ENCODE measurements at regions not wholly inside any gene's neighbourhood (a gene's known extent, or its start where the extent isn't known, plus 50 kb on each side); places are given as distances from the start of the nearest gene placed in this dataset.

GRCh38 chr12:127881371-127882140, 385.4 kb upstream of the TMEM132C start:
- Histone ChIP-seq H3K4me1 (ENCODE audit: control insufficient read depth, insufficient read depth, low read length) (no peaks in the 10 kb centered on the region), H3K36me3 (ENCODE audit: control insufficient read depth, insufficient read depth, low read length) (no peaks in the 10 kb centered on the region), H3K4me3 (ENCODE audit: low read length) (no peak overlapping the region), H3K27ac (ENCODE audit: low read length) (no peak overlapping the region), H3K27me3 (ENCODE audit: control insufficient read depth, insufficient read depth, low read length) (no peaks in the 10 kb centered on the region), H3K9me3 (ENCODE audit: control insufficient read depth, insufficient read depth, low read length) (no peaks in the 10 kb centered on the region)
- TF ChIP-seq, protein P1, sequence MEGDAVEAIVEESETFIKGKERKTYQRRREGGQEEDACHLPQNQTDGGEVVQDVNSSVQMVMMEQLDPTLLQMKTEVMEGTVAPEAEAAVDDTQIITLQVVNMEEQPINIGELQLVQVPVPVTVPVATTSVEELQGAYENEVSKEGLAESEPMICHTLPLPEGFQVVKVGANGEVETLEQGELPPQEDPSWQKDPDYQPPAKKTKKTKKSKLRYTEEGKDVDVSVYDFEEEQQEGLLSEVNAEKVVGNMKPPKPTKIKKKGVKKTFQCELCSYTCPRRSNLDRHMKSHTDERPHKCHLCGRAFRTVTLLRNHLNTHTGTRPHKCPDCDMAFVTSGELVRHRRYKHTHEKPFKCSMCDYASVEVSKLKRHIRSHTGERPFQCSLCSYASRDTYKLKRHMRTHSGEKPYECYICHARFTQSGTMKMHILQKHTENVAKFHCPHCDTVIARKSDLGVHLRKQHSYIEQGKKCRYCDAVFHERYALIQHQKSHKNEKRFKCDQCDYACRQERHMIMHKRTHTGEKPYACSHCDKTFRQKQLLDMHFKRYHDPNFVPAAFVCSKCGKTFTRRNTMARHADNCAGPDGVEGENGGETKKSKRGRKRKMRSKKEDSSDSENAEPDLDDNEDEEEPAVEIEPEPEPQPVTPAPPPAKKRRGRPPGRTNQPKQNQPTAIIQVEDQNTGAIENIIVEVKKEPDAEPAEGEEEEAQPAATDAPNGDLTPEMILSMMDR (IDR thresholded peaks at IDR 0.05), result no peak
- DNase-seq, result no peak
- Mint-ChIP-seq H3K36me3 (no peaks in the 10 kb centered on the region), H3K27ac (no peak overlapping the region), H3K27me3 (ENCODE audit: low read depth in 2 of 2) (no peaks in the 10 kb centered on the region), H3K4me3 (no peak overlapping the region), H3K9me3 (peaks cover 4 to 8% of the 10 kb centered on the region in 2 donors), H3K4me1 (no peaks in the 10 kb centered on the region)
- no peak for ATAC-seq
- intact Hi-C loops (cut with micrococcal nuclease), result no loop called here
- 89% methylated on average over 3 of the region's 3 CpGs for WGBS (ENCODE audit: insufficient coverage)

GRCh38 chr12:127883013-127883412, 384.0 kb upstream of the TMEM132C start:
- DNase-seq (no peak), ATAC-seq (no peak)
- H3K4me1 ChIP-seq (ENCODE audit: control insufficient read depth, insufficient read depth, low read length), result no peaks in the 10 kb centered on the region
- no peak overlapping the region for H3K27ac ChIP-seq (ENCODE audit: low read length)
- no peaks in the 10 kb centered on the region for H3K27me3 ChIP-seq (ENCODE audit: control insufficient read depth, insufficient read depth, low read length)
- no peak overlapping the region for H3K27ac Mint-ChIP-seq
- H3K4me3 Mint-ChIP-seq, result no peak overlapping the region
- H3K4me1 Mint-ChIP-seq, result no peaks in the 10 kb centered on the region
- TF ChIP-seq, protein P1 (IDR thresholded peaks at IDR 0.05), result no peak
- H3K36me3 Mint-ChIP-seq, result no peaks in the 10 kb centered on the region
- peaks cover 2 to 5% of the 10 kb centered on the region in 2 donors for H3K9me3 Mint-ChIP-seq
- H3K9me3 ChIP-seq (ENCODE audit: control insufficient read depth, insufficient read depth, low read length), result no peaks in the 10 kb centered on the region
- H3K36me3 ChIP-seq (ENCODE audit: control insufficient read depth, insufficient read depth, low read length), result no peaks in the 10 kb centered on the region
- no CpG with 5 or more reads among the region's 1 CpG for WGBS (ENCODE audit: insufficient coverage)
- no peaks in the 10 kb centered on the region for H3K27me3 Mint-ChIP-seq (ENCODE audit: low read depth in 2 of 2)
- no peak overlapping the region for H3K4me3 ChIP-seq (ENCODE audit: low read length)
- intact Hi-C loops (cut with micrococcal nuclease), result no loop called here

DNA sequence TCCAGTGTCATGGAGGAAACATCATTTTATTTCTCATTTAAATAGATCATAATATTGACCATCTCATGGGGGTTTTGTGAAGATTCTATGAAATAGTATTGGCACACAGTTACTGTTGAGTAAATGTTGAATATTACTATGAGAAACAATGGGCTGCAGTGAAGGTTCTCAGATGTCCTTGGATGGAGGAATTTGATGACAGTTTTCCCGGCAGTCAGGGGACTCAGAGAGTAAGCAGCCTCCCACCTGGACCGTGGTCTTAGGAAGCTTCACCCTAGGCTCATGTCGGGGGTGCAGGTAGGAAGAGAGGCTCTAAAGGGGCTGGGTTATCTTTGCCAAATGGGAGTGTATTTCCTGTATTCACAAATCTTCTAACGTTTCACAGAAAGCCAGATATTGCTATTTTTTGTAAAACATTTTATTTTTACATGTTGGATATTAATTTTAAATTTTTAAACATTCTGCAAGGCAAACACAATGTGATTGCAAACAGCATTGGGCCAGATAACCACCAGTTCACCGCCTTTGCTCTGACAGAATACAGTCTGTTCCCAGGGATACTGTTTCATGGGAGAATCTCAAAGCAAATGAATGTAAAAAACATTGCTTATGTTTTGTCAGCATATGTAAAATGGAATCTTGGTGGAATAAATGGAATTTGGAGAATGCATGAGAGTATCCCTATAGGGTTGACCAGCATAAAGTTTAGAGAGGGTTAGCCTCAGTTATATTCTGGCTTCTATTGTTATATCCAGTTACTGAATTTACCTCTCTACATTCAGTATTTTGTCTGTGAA, 380.8 kb upstream of the TMEM132C start:
- no peak for DNase-seq
- Histone ChIP-seq H3K4me1 (ENCODE audit: control insufficient read depth, insufficient read depth, low read length) (no peaks in the 10 kb centered on the region), H3K27ac (ENCODE audit: low read length) (no peak overlapping the region), H3K9me3 (ENCODE audit: control insufficient read depth, insufficient read depth, low read length) (no peaks in the 10 kb centered on the region), H3K4me3 (ENCODE audit: low read length) (no peak overlapping the region), H3K27me3 (ENCODE audit: control insufficient read depth, insufficient read depth, low read length) (no peaks in the 10 kb centered on the region), H3K36me3 (ENCODE audit: control insufficient read depth, insufficient read depth, low read length) (no peaks in the 10 kb centered on the region)
- no peak for ATAC-seq
- H3K4me3 Mint-ChIP-seq, result no peak overlapping the region
- H3K36me3 Mint-ChIP-seq, result no peaks in the 10 kb centered on the region
- no peak overlapping the region for H3K27ac Mint-ChIP-seq
- intact Hi-C loops (cut with micrococcal nuclease), result no loop called here
- no peaks in the 10 kb centered on the region for H3K27me3 Mint-ChIP-seq (ENCODE audit: low read depth in 2 of 2)
- 78% methylated on average over 4 of the region's 5 CpGs for WGBS (ENCODE audit: insufficient coverage)
- no peaks in the 10 kb centered on the region for H3K4me1 Mint-ChIP-seq
- H3K9me3 Mint-ChIP-seq, result peaks cover 2 to 4% of the 10 kb centered on the region in 2 donors
- TF ChIP-seq, protein P1 (IDR thresholded peaks at IDR 0.05), result no peak

All from natural killer cell (primary cell).